Hematopoietic multipotent progenitor cell treated with erythropoietin and hydrocortisone succinate and interleukin-3 and kit ligand, for 8 days (in vitro differentiated cells): ENCODE measurements at regions not wholly inside any gene's neighbourhood (a gene's known extent, or its start where the extent isn't known, plus 50 kb on each side); places are given as distances from the start of the nearest gene placed in this dataset.

ENCODE experiments used
- DNase-seq: peaks from one replicate; pipeline ENCODE4 v3.0.0-alpha.2; 2015

DNA sequence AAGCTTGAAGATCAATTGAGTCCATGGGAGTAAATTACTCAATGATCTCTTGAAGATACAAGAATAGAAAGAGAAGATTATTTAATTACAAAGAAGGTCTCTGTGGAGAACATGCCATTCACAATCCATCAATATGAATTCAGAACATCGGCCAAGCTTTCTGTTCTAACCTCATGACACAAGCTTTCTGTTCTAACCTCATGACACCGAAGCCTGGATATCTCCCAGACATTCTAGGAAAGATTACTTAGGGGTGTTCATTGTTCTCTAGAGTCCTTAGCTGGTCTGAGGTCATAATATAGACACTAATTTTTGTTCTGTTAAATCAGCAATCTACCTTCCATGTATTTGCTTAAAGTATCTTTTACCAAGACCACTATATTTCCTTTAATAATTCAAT lies 95.5 kb downstream of the RDH14 start:
- DNase-seq = no peak

DNA sequence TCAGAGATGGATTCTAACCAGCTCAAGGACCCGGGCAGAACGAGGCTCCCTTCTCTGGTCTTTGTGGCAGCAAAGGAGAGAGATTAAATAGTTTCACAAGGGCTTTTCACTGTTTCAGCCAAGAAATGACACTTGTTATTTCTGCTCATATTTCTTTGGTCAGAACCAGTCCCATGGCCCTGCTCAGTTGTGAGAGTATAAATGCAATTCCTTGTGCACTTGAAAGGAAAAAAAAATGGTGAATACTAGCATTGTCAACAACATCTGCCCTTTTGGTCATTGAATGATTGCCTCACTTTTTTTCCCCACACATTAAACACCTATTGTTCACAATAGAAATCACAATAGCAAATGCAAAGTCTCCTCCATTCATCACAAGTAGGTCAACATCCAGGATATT lies 104.4 kb downstream of the RDH14 start:
- no peak for DNase-seq

DNA sequence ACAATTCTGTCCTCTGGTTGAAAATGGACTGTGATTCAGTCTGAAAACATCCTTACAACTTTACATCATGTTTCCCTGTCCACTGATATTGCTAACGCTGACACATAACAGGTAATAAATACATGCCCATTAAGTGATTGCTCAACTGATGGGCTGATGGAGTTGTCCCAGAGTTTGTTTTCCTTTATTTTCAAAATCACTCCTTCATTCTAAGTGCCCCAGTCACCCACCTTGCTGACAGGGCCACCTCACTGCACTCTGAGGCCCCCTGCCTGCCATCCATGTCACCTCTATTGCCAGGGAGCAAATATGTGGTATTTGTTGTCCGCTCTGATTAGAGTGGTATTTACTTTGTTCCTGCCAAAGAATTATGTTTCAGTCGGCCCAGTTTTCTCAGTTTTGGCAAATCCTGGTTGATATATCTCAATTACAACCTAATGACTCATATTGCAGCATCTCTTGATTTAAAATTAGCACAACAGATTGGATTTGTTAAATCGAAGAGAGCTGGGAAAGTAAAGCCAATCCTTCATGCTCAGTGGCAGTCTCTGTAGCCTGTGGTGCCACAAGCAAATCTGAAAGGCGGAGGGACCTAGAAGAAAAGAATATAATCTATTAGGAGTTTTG lies 105.1 kb downstream of the RDH14 start:
- DNase-seq = no peak

DNA sequence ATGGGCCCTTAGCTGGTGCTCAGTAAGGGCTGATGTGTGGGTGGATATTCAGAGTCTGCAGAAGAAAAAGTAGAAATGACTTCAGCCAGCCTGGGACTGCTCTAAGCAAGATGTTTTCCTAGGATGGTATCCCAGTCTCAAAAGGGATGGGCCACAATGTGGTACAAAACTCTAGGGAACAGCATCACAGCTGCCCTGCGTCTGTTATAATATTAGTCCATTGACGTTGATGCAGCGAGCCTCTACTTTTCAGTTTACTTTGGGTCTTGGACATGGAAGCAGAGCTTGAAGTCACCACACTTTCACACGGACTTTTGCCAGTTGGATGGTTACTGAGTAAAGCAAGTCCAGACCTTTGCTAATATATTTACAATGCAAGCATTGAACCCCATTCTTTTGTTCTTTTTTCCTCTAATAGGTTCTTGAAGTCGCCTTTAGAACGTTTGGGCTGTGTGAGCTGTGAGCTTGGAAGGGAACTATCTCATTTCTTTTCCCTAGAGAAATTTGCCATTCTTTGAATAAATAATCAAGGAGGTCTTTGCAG lies 105.7 kb downstream of the RDH14 start:
- no peak for DNase-seq

DNA sequence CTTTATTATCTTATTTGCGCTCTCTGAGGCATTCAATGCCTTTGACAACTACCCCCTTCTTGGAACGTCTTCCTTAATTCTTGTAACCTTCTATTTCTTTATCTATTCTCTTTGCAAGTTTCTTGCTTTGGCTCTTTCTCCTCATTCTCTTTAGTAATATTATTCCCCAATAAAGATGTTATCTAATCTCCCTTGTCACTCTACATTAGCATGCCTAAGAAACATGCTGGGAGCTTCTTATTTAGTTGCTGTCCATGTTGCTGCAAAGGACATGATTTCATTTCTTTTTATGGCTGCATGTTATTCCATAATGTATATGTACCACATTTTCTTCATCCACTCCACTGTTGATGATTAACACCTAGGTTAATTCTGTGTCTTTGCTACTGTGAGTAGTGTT lies 113.7 kb downstream of the RDH14 start:
- no peak for DNase-seq

DNA sequence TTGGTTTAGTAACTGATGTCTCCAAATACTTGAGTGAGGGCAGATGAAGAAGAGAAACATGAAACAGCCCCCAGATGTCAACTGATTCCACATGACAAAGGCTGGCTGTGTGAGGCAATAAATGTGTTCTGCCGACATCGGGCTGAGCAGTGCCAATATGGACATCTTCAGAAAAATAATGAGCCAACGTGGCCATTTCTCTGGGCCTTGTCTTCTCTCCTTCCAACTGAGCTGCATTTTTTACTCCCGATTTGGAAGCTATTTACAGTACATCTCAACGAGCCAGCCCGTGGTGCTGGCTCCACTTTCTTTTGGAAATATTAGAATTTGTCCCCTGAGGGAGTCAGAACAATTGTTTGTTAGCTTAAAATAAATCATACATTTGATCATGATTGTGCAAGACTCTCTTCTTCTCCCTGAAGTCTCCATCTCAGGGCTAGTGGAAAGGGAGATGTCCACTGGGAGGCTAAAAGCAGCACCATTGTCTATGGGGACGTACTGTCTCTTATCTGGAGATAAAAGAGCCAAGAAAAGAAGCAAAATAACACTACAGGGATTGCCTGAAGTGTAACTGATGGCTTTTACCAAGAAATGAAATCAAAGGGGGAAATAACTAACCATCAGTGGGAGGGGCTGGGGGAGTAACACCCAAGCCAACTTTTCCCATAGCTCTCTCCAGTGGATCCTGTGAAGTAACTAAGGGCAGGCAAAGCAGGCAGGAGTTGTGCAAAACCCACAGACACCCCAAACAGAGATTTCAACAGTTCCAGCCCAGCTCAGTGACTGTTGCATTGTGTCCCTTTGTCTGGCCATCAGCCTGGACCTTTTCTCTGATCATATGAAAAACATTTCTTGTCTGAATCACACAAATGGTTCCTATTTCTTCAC lies 114.8 kb downstream of the RDH14 start:
- no peak for DNase-seq

DNA sequence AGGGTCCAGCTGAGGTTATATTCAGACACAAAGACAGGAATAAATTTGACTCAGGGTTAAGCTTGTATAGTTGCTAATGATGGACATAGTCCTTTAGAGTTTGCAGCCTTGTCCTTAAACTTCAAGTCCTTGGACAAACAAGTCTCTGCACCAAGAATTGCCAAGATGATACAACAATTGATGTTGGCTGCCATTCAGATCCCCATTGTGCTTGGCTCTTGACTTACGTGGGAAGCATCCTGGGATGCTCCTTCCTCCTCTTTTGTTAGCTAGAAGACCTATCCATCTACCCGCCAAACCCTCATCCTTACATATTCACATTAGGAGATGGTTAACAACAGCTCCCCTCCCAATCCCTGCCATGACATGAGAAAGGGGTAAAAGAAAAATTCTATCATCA lies 115.6 kb downstream of the RDH14 start:
- no peak for DNase-seq

DNA sequence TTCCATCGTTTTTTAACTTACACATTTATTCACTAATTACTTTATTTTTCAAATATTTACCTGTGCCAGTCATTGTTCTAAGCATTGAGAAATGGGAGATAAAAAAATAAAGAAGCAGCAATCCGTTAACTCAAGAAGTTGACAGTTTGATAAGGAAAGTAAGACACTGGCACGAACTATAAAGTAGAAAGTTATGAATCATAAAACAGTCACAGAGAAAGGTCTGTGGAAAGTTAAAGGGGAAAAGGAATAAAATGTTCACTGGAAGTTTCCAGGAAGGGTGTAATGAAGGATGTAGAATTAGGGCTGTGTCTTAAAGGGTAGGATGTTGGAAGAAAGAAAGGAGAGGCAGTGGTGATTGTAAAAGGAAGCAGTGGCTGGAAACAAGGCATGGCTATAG lies 118.9 kb downstream of the RDH14 start:
- DNase-seq = no peak

DNA sequence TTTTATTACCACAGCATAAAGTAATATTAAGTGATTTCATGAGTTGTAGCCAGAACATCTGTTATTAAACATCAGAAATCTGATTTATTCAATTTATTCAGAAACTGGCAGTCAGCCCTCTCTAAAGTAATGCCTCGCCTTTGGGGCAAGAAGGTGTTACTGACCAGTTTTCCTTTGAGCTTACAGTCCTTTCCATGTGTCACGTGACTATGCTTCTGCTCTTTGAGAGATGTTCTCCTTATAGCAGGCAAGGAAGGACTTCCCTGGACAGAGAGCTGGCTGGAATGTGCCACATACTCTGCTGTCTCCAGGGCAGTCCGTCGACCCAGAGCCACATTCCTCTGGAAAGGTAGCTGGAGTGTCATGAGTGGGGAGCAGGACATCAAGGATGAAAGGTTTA lies 119.7 kb downstream of the RDH14 start:
- DNase-seq = no peak

DNA sequence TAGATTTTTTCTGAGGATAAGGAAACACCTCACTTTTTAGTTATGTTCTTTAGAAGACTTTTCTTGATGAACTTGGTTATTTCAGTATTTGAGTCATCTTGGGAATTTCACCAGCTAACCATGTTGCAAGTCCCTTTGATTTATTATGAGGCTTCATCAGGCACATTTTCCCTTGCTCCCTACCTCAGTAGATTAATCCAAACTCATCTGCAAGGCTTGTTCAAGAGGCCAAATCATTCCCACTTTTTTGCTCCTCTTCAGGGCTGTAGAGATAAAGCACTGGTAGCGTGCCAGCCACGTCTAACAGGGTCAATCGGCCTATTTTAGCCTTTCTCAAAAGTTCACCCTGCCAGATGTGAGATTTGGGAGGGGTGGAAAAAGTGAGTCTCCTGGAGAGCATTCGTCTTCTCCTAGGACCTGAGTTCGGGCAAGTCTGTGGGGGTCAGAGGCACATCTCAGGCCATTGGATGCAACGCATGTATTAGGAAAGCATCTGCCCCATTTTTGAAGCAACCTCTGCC lies 120.3 kb downstream of the RDH14 start:
- no peak for DNase-seq

DNA sequence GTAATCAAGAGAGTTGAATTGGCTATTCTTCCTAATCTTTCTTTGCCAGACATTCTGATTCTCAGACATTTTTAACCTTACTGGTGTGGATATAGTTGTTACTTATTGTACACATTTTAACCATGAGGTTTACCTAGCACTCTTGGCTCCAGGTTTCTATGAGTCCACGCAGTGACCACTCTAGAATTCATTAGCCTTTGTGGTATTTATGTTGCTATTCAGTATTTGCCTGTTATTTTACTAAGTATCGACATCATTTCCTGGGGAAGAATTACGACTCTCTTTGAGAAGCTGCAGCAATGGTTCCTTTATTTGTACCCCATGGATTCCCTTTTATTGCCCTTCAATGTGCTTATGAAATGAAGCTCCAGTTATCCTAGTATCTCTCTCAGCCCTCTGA lies 120.7 kb downstream of the RDH14 start:
- DNase-seq = no peak

DNA sequence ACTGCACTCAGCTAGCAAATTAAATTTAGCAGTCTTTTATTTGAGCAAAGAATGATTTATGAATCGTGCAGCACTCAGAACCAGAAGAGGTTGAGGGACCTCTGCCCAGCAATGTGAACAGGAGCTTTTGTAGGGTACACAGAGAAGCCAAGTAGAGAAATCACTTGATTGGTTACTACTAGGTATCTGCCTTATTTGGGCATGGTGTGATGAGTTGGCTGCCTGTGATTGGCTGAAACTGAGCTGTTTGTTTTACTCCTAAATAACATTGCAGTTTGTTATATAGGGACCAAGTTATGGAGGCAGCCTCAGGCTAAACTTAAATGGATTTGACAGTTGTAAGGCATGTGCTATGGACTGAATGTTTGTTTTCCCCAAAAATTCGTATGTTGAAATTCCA lies 122.5 kb downstream of the RDH14 start:
- DNase-seq = no peak

DNA sequence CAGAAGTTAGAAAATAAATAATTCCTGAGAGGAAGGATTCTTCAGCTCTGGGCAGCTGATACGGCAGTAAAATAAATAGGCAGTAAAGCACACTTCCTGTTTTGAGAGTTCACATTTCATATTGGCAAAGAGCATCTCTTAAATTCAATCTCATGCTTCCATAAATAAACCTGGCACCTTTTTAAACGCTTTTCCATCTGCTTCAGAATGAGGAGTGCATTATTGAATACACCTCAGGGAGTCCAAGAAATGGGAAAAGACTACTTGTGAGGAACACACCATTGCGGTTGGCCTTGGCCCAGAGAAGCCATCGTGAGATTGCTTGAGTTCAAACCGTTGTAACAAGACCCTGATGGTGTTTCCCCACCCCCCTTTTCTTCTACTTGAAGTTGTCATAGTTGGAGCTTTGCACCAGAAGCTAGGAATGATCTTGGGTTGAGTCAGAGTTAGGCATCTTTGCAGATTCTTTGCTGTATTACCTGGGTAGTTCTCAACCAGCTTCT lies 123.9 kb downstream of the RDH14 start:
- no peak for DNase-seq

DNA sequence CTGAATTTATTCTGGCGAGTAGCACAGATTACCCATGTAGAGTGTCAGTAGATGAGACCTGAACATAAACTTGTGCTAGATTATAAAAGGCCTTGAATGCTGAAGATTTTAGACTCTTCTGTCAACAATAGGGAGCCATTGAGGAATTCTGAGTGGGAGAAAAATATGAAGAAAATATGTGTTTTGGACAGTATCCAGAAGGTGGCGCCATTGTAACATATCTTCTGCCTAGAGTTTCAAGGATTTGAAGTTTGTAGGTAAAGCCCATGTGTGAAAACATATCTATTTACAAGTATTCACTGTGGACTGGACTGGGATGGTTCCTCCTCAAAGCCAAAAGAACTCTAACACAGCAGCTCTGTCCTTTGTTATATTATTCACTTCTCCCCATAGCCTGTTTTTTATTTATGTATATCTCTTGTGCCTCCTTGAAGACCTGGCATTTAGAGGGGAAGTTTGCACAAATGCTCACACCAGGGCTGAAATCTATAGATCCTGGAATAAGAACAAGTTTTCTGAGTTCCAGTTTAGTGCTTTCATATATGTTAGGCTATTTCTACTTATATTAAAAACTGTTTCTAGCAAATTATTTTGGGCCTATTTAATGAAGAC lies 124.9 kb downstream of the RDH14 start:
- peak; percentile 72 for DNase-seq

DNA sequence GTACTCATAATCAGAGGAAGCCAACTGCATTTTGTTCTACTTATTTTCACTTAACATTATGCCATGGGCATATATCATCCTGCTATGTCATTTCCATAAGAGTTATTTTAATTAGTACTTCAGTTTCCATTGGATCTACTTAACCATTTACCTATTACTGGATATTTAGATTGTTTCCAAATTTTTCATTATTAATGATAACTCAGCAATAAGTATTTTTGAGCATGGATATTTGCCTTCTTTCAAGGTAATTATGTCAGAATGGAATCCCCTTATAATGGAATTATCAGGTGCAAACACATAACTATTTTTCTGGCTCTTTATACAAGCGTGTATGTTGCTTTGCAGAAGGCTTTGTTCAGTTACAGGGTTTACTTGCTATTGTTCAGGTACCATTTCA lies 126.6 kb downstream of the RDH14 start:
- DNase-seq = no peak

DNA sequence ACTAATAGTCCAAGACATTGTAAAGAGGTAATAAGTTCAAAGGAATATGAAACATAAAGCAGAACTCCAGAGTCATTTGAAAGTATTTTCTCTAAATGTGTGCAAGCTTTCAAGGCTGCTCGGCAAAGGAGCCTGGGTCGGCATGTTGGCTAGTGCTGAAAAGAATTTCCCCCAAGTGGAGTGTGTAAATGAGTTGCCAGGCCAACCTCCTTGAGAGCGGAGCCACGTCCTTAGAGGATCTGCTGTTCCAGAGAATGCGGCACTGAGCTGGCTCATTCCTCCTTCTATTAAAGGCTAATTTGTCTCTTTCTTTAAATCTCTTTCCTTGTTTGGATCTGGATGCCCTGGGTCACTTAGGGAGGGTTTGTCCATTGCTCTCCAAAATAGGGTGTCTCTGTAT lies 127.5 kb downstream of the RDH14 start:
- no peak for DNase-seq

DNA sequence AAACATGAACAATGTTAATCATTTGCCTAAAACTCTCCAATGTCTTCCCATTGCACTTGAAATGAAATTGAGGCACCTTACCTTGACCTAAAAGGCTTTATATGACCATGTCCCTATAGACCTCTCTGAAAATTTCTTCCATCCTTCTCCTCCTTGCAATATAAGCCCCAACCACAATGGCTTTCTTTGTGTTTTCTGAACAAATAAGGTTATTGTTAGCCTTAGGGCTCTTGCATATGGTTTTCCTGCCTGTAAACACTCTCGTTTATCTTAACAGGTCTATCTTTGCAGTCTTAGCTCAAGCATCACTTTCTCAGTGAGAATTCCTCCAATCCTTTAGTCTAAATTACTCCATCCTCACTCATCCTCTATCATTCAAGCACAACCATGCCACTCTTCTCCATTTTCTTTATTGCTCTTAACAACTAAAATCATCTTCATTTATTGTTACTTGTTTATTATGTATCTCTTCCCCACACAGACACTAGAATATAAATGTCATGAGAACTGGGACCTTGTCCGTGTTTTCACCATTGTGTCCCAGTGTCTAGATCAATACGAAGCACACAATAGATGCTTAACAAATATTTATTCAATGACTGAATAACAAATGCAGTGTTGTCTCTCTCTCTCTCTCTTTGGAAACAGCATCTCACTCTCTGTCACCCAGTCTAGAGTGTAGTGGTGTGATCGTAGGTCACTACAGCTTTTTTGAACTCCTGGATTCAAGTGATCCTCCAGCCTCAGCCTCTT lies 129.3 kb downstream of the RDH14 start:
- DNase-seq = no peak

DNA sequence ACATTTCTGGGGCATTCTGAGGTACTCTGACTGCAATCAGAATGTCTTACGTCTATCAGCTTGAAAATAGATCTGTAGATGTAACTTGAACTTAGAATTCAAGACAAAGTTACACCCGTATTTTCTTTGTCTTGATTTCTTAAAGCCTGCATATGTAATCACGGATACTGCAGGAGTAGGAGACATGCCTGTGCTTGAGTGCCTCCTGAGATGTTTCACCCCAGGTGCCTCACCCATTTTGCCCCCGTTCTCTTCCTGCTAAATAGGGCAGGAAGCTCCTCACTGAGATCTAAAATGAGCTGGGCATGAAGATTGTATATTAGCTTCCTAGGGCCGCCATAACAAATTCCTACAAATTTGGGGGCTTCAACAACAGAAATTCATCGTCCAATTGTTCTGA lies 131.9 kb downstream of the RDH14 start:
- DNase-seq = no peak

DNA sequence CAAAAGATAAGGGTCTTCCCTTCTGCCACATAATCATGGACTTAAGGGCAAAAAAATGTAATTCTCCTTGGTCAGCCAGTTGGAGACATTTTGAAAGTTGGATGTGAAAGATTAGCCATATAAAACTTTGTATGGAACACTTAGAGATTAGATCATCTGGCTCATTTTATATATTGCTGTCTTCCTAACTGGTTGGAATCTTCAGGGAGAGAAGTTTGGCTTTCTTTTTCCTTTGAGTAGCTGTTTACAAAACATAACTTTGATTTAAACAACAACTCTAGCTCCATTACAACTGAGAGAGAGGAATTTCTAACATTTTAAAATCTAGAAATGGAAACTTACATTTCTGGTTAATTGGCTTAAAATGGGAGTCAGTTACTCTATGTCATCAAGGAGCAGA lies 132.7 kb downstream of the RDH14 start:
- DNase-seq = no peak

DNA sequence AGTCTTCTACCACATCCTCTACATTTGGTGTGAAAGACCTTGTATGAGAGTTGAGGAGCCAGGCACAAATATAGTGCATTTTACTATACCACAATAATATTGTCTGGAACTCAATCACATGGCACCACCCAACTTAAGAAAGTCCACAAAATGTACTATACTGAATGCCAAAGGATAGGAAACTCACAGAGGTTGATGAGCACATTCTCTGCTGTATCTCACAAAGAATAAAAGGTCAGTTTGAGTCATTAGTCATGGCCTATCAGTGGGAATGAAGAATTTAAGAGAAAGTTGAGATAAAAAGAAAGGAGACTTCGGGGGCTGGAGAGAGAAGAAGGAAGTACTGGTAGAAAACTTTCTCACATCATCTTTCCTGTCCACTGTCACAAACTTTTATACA lies 134.3 kb downstream of the RDH14 start:
- DNase-seq = no peak

DNA sequence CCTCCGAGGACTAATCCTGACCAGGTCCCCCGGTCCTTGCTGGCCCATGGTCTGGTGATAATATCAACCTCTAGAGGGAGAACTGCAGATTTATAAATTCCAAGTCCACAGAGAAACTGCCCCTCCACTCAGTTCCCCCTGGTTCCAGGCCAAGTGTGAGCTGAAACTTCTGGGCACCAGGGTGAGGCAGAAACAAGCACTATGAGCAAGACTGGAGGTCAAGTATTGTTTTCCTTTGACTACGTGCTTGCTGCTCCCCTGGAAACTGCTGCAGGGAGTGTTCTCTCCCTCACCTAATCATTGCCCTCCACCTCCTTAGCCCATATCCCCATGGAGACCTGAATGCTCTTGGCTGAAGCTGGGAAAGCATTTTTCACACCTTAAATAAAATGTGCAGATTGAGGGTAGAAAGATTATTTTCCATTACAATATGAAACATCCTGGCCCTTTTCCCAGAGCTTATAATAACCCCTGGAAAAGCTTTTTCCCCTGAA lies 135.2 kb downstream of the RDH14 start:
- no peak for DNase-seq

DNA sequence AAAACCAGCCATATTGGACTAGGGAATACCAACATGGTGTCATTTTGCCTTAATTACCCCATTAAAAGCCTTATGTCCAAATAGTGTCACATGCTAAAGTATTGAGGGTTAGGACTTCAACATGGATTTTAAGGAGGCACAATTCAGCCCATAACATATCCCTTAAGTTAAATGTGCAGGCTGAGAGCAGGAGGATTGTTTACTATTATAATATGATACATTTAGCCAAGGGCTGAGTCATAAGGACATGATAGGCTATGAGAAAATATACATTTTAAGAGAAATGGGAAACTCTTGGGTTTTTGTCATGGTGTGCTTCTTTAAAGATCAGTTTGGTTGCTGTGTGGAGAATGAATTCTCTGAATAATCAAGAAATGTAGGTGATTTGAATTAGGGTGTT lies 136.8 kb downstream of the RDH14 start:
- DNase-seq = no peak
